GM12878 (cell line): ENCODE measurements at regions not wholly inside any gene's neighbourhood (a gene's known extent, or its start where the extent isn't known, plus 50 kb on each side); places are given as distances from the start of the nearest gene placed in this dataset.

ENCODE experiments used
- ATAC-seq: fragments of 200-7000 bp; cut with Tn5 transposase; 3 replicates; pipeline ENCODE4 v1.9.1; 2020; ENCODE audit warnings: mild to moderate bottlenecking, moderate library complexity
- BruUV-seq: library from RNA; stranded (reverse); fragments of 400-500 nt; replicated peaks from 2 replicates; lab custom pipeline; 2021; lab: Mats Ljungman, UMichigan
- CTCF ChIA-PET: fragments of 300-600 bp; sonication (Branson Sonifier 250); formaldehyde crosslinking; extraction: SDS; loops from one replicate; lab custom pipeline; 2021; ENCODE audit warnings: inconsistent platforms; lab: Yijun Ruan, JAX
- POLR2A ChIA-PET: fragments of 350-600 bp; formaldehyde crosslinking; extraction: SDS; loops from one replicate; lab custom pipeline; 2021; ENCODE audit warnings: inconsistent platforms; lab: Charles Lee
- RAD21 ChIA-PET: fragments of 300-600 bp; sonication (Branson Sonifier 250); formaldehyde crosslinking; loops from one replicate; lab custom pipeline; 2023; ENCODE audit warnings: antibody characterized with exemption; ENCODE audit not compliant: unreplicated experiment; lab: Charles Lee
- SMC1A ChIA-PET: fragments of 300-600 bp; sonication (Branson Sonifier 250); formaldehyde crosslinking; loops from one replicate; lab custom pipeline; 2023; ENCODE audit not compliant: unreplicated experiment, uncharacterized antibody; lab: Charles Lee
- DNase-seq: peaks from one replicate; pipeline ENCODE4 v3.0.0-alpha.2; 2011; ENCODE audit warnings: low read depth, low spot score
- FAIRE-seq: peaks from 3 replicates; lab custom pipeline; 2011; peaks lifted over from hg19 to GRCh38; lab: Jason Lieb, UNC
- H2AFZ ChIP-seq: 2 replicates; pipeline ENCODE4 v1.6.0; 2011; ENCODE audit warnings: low read depth, low read length, control low read depth; ENCODE audit not compliant: control insufficient read depth
- H3K27ac ChIP-seq: 2 replicates; pipeline ENCODE4 v1.5.1; 2011; ENCODE audit warnings: control low read depth; ENCODE audit not compliant: control insufficient read depth, insufficient read depth
- H3K27me3 ChIP-seq, 2 experiments: replicated peaks in 1 of 2; 2 replicates each; pipeline versions ENCODE4 v1.6.0 to v1.6.1; 2011; ENCODE audit warnings: low read length in 1 of 2; ENCODE audit not compliant: control insufficient read depth in 2 of 2, insufficient read depth in 2 of 2
- H3K36me3 ChIP-seq, 2 experiments: 2 replicates each; pipeline ENCODE4 v1.5.1; 2011; ENCODE audit warnings: low read length in 1 of 2; ENCODE audit not compliant: control insufficient read depth in 2 of 2, insufficient read depth in 2 of 2
- H3K4me1 ChIP-seq: 2 replicates; pipeline ENCODE4 v1.6.1; 2011; ENCODE audit warnings: mild to moderate bottlenecking, low read length, moderate library complexity, mixed read lengths; ENCODE audit not compliant: control insufficient read depth, insufficient read depth
- H3K4me2 ChIP-seq: 2 replicates; pipeline ENCODE4 v1.6.0; 2011; ENCODE audit warnings: control low read depth; ENCODE audit not compliant: control insufficient read depth, insufficient read depth
- H3K4me3 ChIP-seq: fragments of 200-600 bp; sonication (generic); 2 replicates; pipeline ENCODE4 v1.5.1; 2016
- H3K79me2 ChIP-seq: 2 replicates; pipeline ENCODE4 v1.6.0; 2011; ENCODE audit warnings: low read length; ENCODE audit not compliant: control insufficient read depth, insufficient read depth
- H3K9ac ChIP-seq: 2 replicates; pipeline ENCODE4 v1.8.0; 2011; ENCODE audit warnings: low read length, control low read depth, mixed read lengths; ENCODE audit not compliant: control insufficient read depth, insufficient read depth
- H3K9me3 ChIP-seq: replicated peaks from 3 replicates; pipeline ENCODE4 v1.5.1; 2011; ENCODE audit warnings: mild to moderate bottlenecking, low read length; ENCODE audit not compliant: control insufficient read depth, insufficient read depth
- H4K20me1 ChIP-seq: 2 replicates; pipeline ENCODE4 v1.6.0; 2011; ENCODE audit not compliant: control insufficient read depth, insufficient read depth
- ASH2L ChIP-seq: fragments of 300-600, 200-600 bp; sonication (generic); IDR thresholded peaks from 2 replicates; pipeline ENCODE4 v1.6.1; 2017; ENCODE audit warnings: low read depth, mild to moderate bottlenecking, borderline replicate concordance
- CBFB ChIP-seq: IDR thresholded peaks from 2 replicates; pipeline ENCODE4 v1.6.1; 2016; ENCODE audit warnings: antibody characterized with exemption, low read depth
- CREM ChIP-seq: IDR thresholded peaks from 2 replicates; pipeline ENCODE4 v1.6.1; 2014; ENCODE audit warnings: antibody characterized with exemption, low read depth
- GABPA ChIP-seq: IDR thresholded peaks from 2 replicates; pipeline ENCODE4 v1.6.1; 2014; ENCODE audit warnings: antibody characterized with exemption, low read depth, mild to moderate bottlenecking, inconsistent platforms
- HSF1 ChIP-seq: fragments of 150-350 bp; IDR thresholded peaks from 2 replicates; pipeline ENCODE4 v1.6.1; 2014; ENCODE audit warnings: mild to moderate bottlenecking, low read depth, low read length
- IRF3 ChIP-seq: fragments of 450-650 bp; IDR thresholded peaks from 2 replicates; pipeline ENCODE4 v1.6.1; 2014; ENCODE audit warnings: mild to moderate bottlenecking
- LARP7 ChIP-seq: fragments of 450-650 bp; IDR thresholded peaks from 2 replicates; pipeline ENCODE4 v1.6.1; 2017; ENCODE audit warnings: mild to moderate bottlenecking
- PAX5 ChIP-seq: IDR thresholded peaks from 2 replicates; pipeline ENCODE4 v1.6.1; 2011; ENCODE audit warnings: low read depth, low read length, borderline replicate concordance
- PML ChIP-seq: IDR thresholded peaks from 2 replicates; pipeline ENCODE4 v1.6.1; 2012; ENCODE audit warnings: low read length, inconsistent platforms
- RB1 ChIP-seq: fragments of 450-650 bp; formaldehyde crosslinking; IDR thresholded peaks from 2 replicates; pipeline ENCODE4 v1.6.1; 2017; ENCODE audit warnings: mild to moderate bottlenecking, borderline replicate concordance
- SMC3 ChIP-seq: IDR thresholded peaks from 2 replicates; pipeline ENCODE4 v1.6.1; 2011; ENCODE audit warnings: low read length, improper control_type of control experiment, borderline replicate concordance
- SP1 ChIP-seq: IDR thresholded peaks from one replicate; pipeline ENCODE4 v1.6.1; 2011; ENCODE audit warnings: low read depth, low read length
- ZNF687 ChIP-seq: fragments of 450-650 bp; IDR thresholded peaks from 2 replicates; pipeline ENCODE4 v1.6.1; 2017; ENCODE audit warnings: mild to moderate bottlenecking, moderate library complexity
- WGBS: methylation state at CpG from one replicate; pipeline ENCODE4 v1.1.6; 2016; ENCODE audit warnings: low lambda C conversion rate; ENCODE audit not compliant: insufficient replicate concordance, insufficient coverage; ENCODE audit errors: missing lambda C conversion rate; 5-methylcytosine and 5-hydroxymethylcytosine counted together
- in situ Hi-C: fragments of 300-500 bp; cut with MboI; formaldehyde crosslinking; loops from 9 replicates; pipeline ENCODE4 v1.14.3; 2018; ENCODE audit warnings: mixed read lengths
- intact Hi-C: fragments of 100-400 bp; cut with micrococcal nuclease; formaldehyde crosslinking; loops from one replicate; pipeline ENCODE4 v1.14.2; 2022; ENCODE audit not compliant: unreplicated experiment
- TF ChIP-seq, protein P1 (sequence below): fragments of 450-650 bp; IDR thresholded peaks from 2 replicates; pipeline ENCODE4 v1.6.1; 2016; ENCODE audit warnings: mild to moderate bottlenecking, moderate library complexity, borderline replicate concordance

DNA sequence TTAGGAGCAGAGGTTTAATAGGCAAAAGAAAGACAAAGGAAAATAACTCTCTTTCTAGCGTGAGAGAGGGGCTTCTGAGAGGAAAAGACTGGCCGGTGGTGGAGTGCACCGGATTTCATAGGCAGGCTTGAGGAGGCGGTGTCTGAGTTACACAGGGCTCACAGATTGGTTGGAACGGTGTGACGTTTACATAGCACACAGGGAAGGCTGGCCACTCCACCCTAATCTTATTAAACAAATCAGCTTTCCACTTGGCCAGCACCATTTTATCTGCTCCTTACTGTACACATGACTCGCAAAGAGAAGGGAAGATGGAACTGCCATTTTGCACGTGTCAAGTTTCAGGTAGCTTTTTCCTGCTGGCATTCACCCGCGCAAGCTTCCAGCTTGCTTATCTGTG lies 587.7 kb downstream of the RPL10L start:
- Histone ChIP-seq H4K20me1 (no peaks in the 10 kb centered on the region), H3K4me3 (no peak overlapping the region), H3K4me1 (no peaks in the 10 kb centered on the region), H3K9ac (no peak overlapping the region), H3K9me3 (no peaks in the 10 kb centered on the region), H3K36me3 (no peaks in the 10 kb centered on the region), H2AFZ (no peak overlapping the region), H3K79me2 (no peaks in the 10 kb centered on the region), H3K27ac (no peak overlapping the region), H3K27me3 (no peaks in the 10 kb centered on the region), H3K4me2 (no peak overlapping the region)
- no TSS peak for BruUV-seq
- intact Hi-C loops, result no loop called here
- RAD21 ChIA-PET, result no interaction called here
- DNase-seq, result no peak
- no peak for ATAC-seq
- POLR2A ChIA-PET, result no interaction called here
- FAIRE-seq, result no peak
- WGBS, result 67% methylated on average over 10 of the region's 10 CpGs
- CTCF ChIA-PET, result interaction anchor here (1.1 kb wide), 1 partner anchor 15 kb away, joined by 3 read pairs; no protein-coding TSS in a partner anchor
- SMC1A ChIA-PET, result interaction anchor here (0.8 kb wide), 1 partner anchor 172 kb away, joined by 5 read pairs; no protein-coding TSS in a partner anchor
- in situ Hi-C loops, result no loop called here
- TF ChIP-seq, protein P1, sequence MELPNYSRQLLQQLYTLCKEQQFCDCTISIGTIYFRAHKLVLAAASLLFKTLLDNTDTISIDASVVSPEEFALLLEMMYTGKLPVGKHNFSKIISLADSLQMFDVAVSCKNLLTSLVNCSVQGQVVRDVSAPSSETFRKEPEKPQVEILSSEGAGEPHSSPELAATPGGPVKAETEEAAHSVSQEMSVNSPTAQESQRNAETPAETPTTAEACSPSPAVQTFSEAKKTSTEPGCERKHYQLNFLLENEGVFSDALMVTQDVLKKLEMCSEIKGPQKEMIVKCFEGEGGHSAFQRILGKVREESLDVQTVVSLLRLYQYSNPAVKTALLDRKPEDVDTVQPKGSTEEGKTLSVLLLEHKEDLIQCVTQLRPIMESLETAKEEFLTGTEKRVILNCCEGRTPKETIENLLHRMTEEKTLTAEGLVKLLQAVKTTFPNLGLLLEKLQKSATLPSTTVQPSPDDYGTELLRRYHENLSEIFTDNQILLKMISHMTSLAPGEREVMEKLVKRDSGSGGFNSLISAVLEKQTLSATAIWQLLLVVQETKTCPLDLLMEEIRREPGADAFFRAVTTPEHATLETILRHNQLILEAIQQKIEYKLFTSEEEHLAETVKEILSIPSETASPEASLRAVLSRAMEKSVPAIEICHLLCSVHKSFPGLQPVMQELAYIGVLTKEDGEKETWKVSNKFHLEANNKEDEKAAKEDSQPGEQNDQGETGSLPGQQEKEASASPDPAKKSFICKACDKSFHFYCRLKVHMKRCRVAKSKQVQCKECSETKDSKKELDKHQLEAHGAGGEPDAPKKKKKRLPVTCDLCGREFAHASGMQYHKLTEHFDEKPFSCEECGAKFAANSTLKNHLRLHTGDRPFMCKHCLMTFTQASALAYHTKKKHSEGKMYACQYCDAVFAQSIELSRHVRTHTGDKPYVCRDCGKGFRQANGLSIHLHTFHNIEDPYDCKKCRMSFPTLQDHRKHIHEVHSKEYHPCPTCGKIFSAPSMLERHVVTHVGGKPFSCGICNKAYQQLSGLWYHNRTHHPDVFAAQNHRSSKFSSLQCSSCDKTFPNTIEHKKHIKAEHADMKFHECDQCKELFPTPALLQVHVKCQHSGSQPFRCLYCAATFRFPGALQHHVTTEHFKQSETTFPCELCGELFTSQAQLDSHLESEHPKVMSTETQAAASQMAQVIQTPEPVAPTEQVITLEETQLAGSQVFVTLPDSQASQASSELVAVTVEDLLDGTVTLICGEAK, result no peak
- TF ChIP-seq HSF1, result no peak
- TF ChIP-seq CBFB, result no peak
- TF ChIP-seq PAX5, result no peak
- no peak for TF ChIP-seq SP1
- no peak for TF ChIP-seq SMC3
- no peak for TF ChIP-seq ZNF687
- TF ChIP-seq CREM, result no peak
- TF ChIP-seq LARP7, result no peak
- no peak for TF ChIP-seq GABPA
- TF ChIP-seq ASH2L, result no peak
- TF ChIP-seq IRF3, result no peak
- no peak for TF ChIP-seq RB1
- TF ChIP-seq PML, result no peak
